Loucy (cell line): ENCODE measurements at regions not wholly inside any gene's neighbourhood (a gene's known extent, or its start where the extent isn't known, plus 50 kb on each side); places are given as distances from the start of the nearest gene placed in this dataset.

Source experiments
- H2AFZ ChIP-seq: fragments of 200-600 bp; sonication (generic); 2 replicates; pipeline ENCODE4 v1.6.0; 2016; ENCODE audit warnings: antibody characterized with exemption, mild to moderate bottlenecking, low read length, moderate library complexity
- H3F3A ChIP-seq: fragments of 200-600 bp; 2 replicates; pipeline ENCODE4 v1.6.0; 2016; ENCODE audit warnings: antibody characterized with exemption, low read depth, mild to moderate bottlenecking
- H3K27me3 ChIP-seq: fragments of 200-600 bp; sonication (generic); 2 replicates; pipeline ENCODE4 v1.6.1; 2014; ENCODE audit warnings: low read length, mild to moderate bottlenecking; ENCODE audit not compliant: insufficient read depth, poor library complexity, severe bottlenecking
- H3K36me3 ChIP-seq: fragments of 200-600 bp; sonication (generic); 2 replicates; pipeline ENCODE4 v1.6.1; 2016; ENCODE audit warnings: low read length; ENCODE audit not compliant: insufficient read depth
- H3K4me1 ChIP-seq: fragments of 200-600 bp; sonication (generic); 2 replicates; pipeline ENCODE4 v1.5.1; 2014; ENCODE audit warnings: low read length, mild to moderate bottlenecking; ENCODE audit not compliant: insufficient read depth, poor library complexity, severe bottlenecking
- H3K4me2 ChIP-seq: fragments of 200-600 bp; sonication (generic); 2 replicates; pipeline ENCODE4 v1.6.0; 2014; ENCODE audit warnings: antibody characterized with exemption, low read length, low read depth, mild to moderate bottlenecking; ENCODE audit not compliant: poor library complexity, severe bottlenecking
- H3K4me3 ChIP-seq: fragments of 200-600 bp; sonication (generic); 2 replicates; pipeline ENCODE4 v1.5.1; 2014; ENCODE audit warnings: low read length, mild to moderate bottlenecking, mixed read lengths; ENCODE audit not compliant: poor library complexity, severe bottlenecking
- H3K79me2 ChIP-seq: fragments of 200-600 bp; sonication (generic); 2 replicates; pipeline ENCODE4 v1.6.1; 2014; ENCODE audit warnings: low read length; ENCODE audit not compliant: insufficient read depth
- H3K9ac ChIP-seq: fragments of 200-600 bp; sonication (generic); 2 replicates; pipeline ENCODE4 v1.6.0; 2014; ENCODE audit warnings: mild to moderate bottlenecking, low read depth, low read length, moderate library complexity; ENCODE audit not compliant: poor library complexity, severe bottlenecking
- H3K9me2 ChIP-seq: fragments of 200-600 bp; sonication (generic); replicated peaks from 2 replicates; pipeline ENCODE4 v1.6.1; 2016; ENCODE audit warnings: low read depth, low read length, mixed read lengths
- H3K9me3 ChIP-seq: fragments of 200-600 bp; sonication (generic); 2 replicates; pipeline ENCODE4 v1.6.1; 2014; ENCODE audit warnings: mild to moderate bottlenecking, antibody characterized with exemption, low read length, low read depth; ENCODE audit not compliant: insufficient read depth
- H4K20me1 ChIP-seq: fragments of 200-600 bp; sonication (generic); 2 replicates; pipeline ENCODE4 v1.6.0; 2014; ENCODE audit warnings: antibody characterized with exemption, low read length, mild to moderate bottlenecking; ENCODE audit not compliant: insufficient read depth, poor library complexity, severe bottlenecking
- EZH2phosphoT487 ChIP-seq: fragments of 200-600 bp; IDR thresholded peaks from 2 replicates; pipeline ENCODE4 v1.6.1; 2018; ENCODE audit warnings: antibody characterized with exemption, mild to moderate bottlenecking, moderate library complexity, borderline replicate concordance
- TF ChIP-seq, protein P1 (sequence below): fragments of 200-600 bp; sonication (generic); conservative IDR thresholded peaks from 2 replicates; pipeline ENCODE4 v1.5.1; 2014; ENCODE audit warnings: mild to moderate bottlenecking, antibody characterized with exemption, low read length

DNA sequence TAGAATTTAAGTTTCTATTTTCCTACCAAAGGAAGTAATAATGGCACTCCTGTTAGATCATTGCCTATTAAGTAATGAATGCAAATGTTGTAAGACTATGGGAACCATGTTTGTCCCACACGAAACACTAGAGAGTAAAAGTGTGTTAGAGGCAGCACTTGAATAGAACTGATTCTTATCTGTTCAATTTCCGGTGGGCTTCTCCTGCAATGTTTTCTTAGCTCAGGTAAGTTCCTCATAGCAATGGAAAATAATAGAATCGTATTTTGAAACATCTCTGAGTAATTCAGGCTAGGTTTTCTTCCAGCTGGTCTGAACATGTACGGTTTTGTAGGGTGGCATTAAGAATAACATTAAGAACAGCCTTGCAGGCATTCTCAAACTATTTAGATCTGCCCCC is 145.3 kb upstream of the LIPC start:
- H3K4me1 ChIP-seq: peaks cover 14% of the 10 kb centered on the region
- H3K79me2 ChIP-seq: no peaks in the 10 kb centered on the region
- no peak overlapping the region for H2AFZ ChIP-seq
- H3K27me3 ChIP-seq: no peaks in the 10 kb centered on the region
- H3K36me3 ChIP-seq: no peaks in the 10 kb centered on the region
- no peaks in the 10 kb centered on the region for H3K9me2 ChIP-seq
- H3K4me3 ChIP-seq: no peak overlapping the region
- no peak for TF ChIP-seq EZH2phosphoT487
- TF ChIP-seq, protein P1, sequence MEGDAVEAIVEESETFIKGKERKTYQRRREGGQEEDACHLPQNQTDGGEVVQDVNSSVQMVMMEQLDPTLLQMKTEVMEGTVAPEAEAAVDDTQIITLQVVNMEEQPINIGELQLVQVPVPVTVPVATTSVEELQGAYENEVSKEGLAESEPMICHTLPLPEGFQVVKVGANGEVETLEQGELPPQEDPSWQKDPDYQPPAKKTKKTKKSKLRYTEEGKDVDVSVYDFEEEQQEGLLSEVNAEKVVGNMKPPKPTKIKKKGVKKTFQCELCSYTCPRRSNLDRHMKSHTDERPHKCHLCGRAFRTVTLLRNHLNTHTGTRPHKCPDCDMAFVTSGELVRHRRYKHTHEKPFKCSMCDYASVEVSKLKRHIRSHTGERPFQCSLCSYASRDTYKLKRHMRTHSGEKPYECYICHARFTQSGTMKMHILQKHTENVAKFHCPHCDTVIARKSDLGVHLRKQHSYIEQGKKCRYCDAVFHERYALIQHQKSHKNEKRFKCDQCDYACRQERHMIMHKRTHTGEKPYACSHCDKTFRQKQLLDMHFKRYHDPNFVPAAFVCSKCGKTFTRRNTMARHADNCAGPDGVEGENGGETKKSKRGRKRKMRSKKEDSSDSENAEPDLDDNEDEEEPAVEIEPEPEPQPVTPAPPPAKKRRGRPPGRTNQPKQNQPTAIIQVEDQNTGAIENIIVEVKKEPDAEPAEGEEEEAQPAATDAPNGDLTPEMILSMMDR: no peak
- no peak overlapping the region for H3K4me2 ChIP-seq
- no peak overlapping the region for H3K9ac ChIP-seq
- no peaks in the 10 kb centered on the region for H4K20me1 ChIP-seq
- H3K9me3 ChIP-seq: no peaks in the 10 kb centered on the region
- H3F3A ChIP-seq: no peaks in the 10 kb centered on the region

DNA sequence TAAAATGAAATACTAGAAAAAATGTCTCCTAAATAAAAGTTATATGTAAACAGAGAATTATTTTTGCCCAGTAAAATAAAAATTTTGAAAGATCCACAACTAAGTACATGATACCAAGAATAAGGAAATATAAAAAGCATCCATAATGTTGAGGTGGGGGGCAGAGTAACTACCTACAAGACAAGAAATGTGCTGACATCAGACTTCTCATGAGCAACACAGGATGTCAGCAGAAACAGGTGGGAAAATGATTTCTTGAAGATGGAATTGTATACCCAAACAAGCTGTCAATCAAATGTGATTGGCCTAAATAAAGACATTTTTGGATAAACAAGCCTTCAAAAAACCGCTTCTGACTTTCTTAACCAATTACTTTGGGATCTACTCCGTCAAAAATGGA is 143.9 kb upstream of the LIPC start:
- Histone ChIP-seq H3K9ac (no peak overlapping the region), H3K27me3 (no peaks in the 10 kb centered on the region), H3K9me3 (peaks cover 11% of the 10 kb centered on the region; the same call in 1 of the 2 replicates), H4K20me1 (no peaks in the 10 kb centered on the region), H3K4me3 (no peak overlapping the region), H3K4me2 (no peak overlapping the region), H3K36me3 (no peaks in the 10 kb centered on the region), H3K79me2 (no peaks in the 10 kb centered on the region), H3F3A (no peaks in the 10 kb centered on the region), H2AFZ (no peak overlapping the region), H3K4me1 (peaks cover 14% of the 10 kb centered on the region), H3K9me2 (no peaks in the 10 kb centered on the region)
- TF ChIP-seq, protein P1: no peak
- no peak for TF ChIP-seq EZH2phosphoT487

DNA sequence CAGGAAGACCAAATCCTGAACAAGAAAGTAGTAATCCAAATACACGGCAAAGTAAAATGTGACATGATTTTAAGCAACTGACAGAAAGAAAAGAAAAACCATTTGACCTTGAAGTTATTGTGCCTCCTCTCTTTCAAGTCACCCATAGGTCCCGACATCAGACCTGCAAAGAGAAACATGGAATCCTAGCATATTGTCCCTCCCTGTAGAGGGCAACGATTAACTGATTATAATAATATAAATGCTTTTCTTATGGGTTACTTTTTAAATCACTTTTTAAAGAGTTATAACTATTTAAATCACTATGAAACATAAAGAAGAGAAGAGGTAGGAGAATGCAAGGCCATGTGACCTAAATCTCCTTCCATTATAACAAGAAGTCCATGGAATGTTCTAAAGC is 143.2 kb upstream of the LIPC start:
- Histone ChIP-seq H3K4me2 (no peak overlapping the region), H3K9ac (no peak overlapping the region), H3K4me3 (no peak overlapping the region), H3F3A (no peaks in the 10 kb centered on the region), H3K27me3 (no peaks in the 10 kb centered on the region), H2AFZ (no peak overlapping the region), H3K9me3 (peaks cover 11% of the 10 kb centered on the region; the same call in 1 of the 2 replicates), H4K20me1 (no peaks in the 10 kb centered on the region), H3K4me1 (peaks cover 20% of the 10 kb centered on the region), H3K36me3 (no peaks in the 10 kb centered on the region), H3K9me2 (no peaks in the 10 kb centered on the region), H3K79me2 (no peaks in the 10 kb centered on the region)
- TF ChIP-seq, protein P1: no peak
- no peak for TF ChIP-seq EZH2phosphoT487
